ENCODE measurements at regions not wholly inside any gene's neighbourhood (a gene's known extent, or its start where the extent isn't known, plus 50 kb on each side); places are given as distances from the start of the nearest gene placed in this dataset.

GRCh38 chrX:16005917-16006316, 117.4 kb upstream of the GRPR start:
- TF ChIP-seq CTCF (conservative IDR thresholded peaks at IDR 0.05; ENCODE audit: low read depth, low read length), result no peak
- no peak for TF ChIP-seq POLR2A (IDR thresholded peaks at IDR 0.05; ENCODE audit: low read depth, low read length)
- TF ChIP-seq BHLHE40 (IDR thresholded peaks at IDR 0.05; ENCODE audit: low read depth, low read length), result no peak
- TF ChIP-seq USF2 (IDR thresholded peaks at IDR 0.05; ENCODE audit: low read depth, low read length), result no peak
- no peak for TF ChIP-seq CEBPB (IDR thresholded peaks at IDR 0.05; ENCODE audit: low read depth, low read length)
- no peak for TF ChIP-seq RCOR1 (IDR thresholded peaks at IDR 0.05; ENCODE audit: insufficient replicate concordance, low read length)
- no peak for TF ChIP-seq CHD1 (IDR thresholded peaks at IDR 0.05; ENCODE audit: low read depth, low read length)
- no peak for TF ChIP-seq SMC3 (IDR thresholded peaks at IDR 0.05; ENCODE audit: low read depth, low read length)
- TF ChIP-seq MAFK (IDR thresholded peaks at IDR 0.05; ENCODE audit: low read depth, low read length), result no peak
- TF ChIP-seq RAD21 (IDR thresholded peaks at IDR 0.05; ENCODE audit: low read length), result no peak
